NCI-H1436 treated with DMSO at 0.1 percent for 48 hours (cell line): ENCODE measurements at regions not wholly inside any gene's neighbourhood (a gene's known extent, or its start where the extent isn't known, plus 50 kb on each side); places are given as distances from the start of the nearest gene placed in this dataset.
"Not testable (repeated sequence)": the region's sequence is repeated elsewhere in the genome, so short reads cannot be mapped to it uniquely, and the experiment has no call there.

Source experiments
- DNase-seq: peaks from one replicate; lab custom pipeline; 2025; lab: John Stamatoyannopoulos, UW

DNA sequence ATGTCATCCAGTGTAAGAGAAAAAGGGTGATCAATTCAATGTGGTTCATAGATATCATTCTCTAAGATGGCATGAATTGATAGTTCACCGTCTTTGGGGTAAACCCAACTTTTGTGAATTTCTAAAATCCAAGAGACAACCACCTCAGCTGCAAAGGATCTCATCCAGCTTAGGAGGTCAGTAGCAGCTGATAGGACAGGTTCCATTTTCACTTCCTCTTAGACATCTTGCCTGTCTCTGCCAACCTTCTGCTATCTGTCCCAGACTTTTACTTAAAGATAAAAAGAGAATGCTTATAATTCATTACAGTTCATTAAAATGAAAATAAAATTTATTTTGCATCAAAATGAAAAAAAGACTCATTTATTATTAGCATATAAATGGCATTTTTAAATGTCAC, 468.2 kb downstream of the XYLT1 start:
- DNase-seq, result no peak

DNA sequence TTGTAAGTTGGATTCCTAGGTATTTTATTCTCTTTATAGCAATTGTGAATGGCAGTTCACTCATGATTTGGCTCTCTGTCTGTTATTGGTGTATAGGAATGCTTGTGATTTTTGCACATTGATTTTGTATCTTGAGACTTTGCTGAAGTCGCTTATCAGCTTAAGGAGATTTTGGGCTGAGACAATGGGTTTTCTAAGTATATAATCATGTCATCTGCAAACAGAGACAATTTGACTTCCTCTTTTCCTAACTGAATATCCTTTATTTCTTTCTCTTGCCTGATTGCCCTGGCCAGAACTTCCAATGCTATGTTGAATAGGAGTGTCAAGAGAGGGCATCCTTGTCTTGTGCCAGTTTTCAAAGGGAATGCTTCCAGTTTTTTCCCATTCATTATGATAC, 464.8 kb downstream of the XYLT1 start:
- DNase-seq, result not testable (repeated sequence)

DNA sequence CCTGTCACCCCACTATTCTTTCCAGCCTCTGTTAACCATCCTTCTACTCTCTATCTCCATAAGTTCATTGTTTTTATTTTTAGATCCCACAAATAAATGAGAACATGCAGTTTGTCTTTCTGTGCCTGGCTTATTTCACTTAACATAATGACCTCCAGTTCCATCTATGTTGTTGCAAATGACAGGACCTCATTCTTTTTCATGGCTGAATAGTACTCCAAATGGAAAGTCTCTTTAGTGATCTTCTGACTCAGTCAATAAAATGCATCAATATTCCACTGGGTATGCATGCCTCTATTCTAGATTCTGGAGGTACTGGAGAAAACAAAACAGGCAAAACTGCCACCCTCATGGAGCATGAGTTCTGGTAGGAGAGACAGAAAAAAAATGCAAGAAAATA, 459.0 kb downstream of the XYLT1 start:
- no peak for DNase-seq

DNA sequence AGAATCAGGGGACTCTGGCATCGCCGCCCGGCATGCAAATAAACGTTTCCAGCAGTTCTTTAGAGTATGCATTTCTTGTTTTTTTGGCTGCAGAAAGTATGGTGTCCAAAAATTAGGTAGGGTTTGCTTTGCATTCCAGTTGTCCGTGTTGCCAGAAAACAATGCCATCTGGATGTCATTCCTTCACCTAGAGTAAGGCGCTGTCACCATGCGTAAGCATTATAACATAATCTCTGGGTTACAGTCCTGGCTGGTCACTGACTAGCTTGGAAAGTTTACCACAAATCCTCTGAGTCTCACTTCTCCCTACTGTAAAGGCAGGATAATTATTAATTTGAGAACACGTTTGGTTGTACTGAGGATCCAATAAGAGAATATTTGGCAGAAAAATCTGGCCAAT, 457.7 kb downstream of the XYLT1 start:
- DNase-seq, result no peak

DNA sequence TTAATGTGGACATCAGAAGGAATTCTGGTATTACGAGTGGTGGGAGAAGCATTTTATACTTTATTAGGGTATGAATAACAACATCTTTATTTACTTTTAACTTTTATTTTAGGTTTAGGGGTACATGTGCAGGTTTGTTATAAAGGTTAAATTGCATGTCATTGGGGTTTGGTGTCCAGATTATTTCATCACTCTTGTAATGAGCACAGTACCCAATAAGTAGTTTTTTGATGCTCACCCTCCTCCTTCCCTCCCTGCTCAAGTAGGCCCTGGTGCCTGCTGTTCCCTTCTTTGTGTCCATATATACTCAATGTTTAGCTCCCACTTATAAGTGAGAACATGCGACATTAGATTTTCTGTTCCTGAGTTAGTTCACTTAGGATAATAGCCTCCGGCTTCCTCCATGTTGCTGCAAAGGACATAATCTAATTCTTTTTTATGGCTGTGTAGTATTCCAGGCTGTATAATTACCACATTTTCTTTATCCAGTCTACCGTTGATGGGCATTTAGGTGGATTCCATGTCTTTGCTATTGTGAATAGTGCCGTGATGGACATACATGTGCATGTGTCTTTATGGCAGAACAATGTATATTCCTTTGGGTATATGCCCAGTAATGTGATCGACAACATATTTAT, 456.2 kb downstream of the XYLT1 start:
- DNase-seq, result no peak

DNA sequence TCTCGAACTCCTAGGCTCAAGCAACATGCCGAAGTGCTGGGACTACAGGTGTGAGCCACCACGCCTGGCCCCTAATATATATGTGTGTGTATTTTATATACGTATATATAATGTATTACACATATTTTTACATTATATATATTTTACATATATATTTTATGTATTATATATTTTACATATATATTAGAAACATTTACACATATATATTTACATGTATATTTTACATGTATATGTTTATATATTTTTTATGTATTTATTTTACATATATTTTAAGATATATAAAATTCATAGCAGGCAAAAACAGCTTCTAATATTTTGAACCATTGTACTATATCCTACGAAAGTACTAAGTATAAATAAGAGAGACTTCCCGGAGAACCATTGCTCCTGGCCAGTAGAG, 455.1 kb downstream of the XYLT1 start:
- DNase-seq, result no peak

DNA sequence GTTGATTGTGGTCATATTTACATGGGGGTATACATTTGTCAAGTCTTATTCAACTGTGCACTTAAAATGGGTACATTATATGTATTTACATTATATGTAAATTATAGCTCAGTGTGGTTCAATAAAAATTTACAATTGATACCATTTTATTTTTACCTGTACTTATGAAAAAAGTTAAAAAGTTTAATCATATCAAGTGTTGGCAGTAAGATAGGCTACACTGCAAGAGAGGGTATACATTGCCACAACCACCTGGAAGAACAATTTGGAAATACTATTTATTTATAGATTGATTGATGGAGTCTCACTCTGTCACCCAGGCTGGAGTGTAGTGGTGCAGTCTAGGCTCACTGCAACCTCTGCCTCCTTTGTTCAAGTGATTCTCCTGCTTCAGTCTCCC, 453.3 kb downstream of the XYLT1 start:
- no peak for DNase-seq

DNA sequence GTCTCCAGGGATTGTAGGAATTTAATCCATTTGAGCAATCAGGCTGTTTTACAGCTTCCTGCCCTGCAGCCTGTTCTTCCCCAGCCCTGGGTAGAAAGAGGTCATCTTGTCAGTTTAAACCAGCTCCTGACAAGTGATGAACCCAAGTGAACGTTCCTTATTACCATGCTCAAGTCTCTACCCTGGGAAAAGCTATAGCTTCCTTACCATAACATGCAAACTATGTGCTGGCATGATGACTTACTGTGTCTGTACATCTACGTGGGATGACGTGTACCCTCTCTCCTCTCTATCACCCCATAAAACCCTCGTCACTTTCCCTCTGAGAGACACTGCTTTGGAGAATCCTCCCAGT, 452.2 kb downstream of the XYLT1 start:
- DNase-seq, result no peak

DNA sequence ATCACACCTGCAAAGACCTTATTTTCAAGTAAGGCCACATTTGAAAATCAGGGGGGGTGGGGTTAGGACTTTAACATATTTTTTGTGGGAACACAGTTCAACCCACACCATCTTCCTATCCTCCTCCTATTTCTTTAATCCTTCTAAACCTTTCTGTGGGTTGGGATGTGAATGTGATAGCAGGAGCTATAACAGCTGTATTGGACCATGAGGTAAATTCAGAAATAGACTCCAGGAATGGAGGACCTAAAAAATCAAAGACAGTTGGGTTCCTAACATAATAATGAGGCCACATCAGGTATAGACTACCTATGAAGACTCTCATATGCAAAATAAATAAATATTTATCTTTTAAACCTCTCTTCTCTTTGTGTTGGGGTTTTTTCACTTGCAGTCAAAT, 451.4 kb downstream of the XYLT1 start:
- DNase-seq, result no peak

DNA sequence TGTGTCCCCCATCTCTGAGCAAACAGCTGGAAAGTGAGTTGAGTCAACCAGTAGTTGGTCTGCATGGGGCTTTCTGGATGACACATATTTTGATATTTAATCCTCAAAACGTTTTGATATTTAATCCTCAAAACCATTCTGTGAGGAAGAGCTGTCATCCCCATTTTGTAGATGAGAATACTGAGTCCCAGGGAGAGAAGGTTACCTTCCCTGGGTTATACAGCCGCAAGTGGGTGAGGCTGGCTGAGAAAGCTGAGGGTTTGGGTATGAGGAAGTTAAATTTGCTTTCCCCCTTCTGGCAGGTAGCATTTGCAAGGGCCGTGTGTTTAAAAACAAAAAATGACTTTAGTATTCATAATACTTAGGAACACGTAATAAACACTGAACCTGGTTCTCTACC, 447.2 kb downstream of the XYLT1 start:
- DNase-seq, result no peak

DNA sequence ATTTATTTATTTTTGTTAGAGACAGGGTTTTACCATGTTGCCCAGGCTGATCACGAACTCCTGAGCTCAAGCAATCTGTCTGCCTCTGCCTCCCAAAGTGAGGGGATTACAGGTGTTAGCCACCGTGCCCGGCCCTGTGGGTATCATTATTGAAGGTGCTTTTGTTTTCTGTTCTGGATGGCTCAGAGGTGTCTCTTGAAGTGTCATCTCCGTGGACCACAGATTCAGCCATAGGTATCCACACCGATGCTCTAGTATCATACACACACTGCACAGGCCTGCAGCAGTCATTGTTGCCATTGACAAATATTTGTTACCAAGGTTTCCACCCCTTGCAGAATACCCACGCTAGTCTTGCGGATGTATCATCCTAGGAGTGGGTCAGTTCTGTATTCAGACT, 446.2 kb downstream of the XYLT1 start:
- no peak for DNase-seq

DNA sequence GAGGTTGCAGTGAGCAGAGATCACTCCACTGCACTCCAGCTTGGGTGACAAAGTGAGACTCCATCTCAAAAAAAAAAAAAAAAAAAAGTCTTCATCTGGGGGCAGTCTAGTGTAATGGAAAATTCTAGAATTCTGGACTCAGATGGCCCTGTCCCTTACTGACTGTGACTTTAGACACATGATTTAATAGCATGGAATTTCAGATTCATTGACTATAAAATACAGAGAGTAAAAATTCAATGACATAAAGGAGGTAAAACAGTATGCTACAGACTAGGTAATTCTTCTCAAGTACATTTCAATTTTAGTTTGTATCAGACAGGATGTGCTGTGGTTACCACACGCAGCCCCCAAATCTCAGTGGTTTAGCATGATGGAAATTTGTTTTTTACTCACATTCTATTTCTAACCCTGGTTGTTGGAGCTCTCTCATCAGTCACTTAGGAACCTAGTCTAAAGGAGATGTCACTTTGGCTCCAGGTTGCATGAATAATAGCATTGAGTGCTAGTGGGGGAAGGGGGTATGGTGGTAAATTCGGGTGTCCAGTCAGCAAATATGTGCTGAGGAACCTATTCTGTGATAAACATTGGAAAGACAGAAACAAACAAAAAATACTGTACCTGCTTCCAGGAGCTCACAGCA, 444.0 kb downstream of the XYLT1 start:
- DNase-seq, result no peak

DNA sequence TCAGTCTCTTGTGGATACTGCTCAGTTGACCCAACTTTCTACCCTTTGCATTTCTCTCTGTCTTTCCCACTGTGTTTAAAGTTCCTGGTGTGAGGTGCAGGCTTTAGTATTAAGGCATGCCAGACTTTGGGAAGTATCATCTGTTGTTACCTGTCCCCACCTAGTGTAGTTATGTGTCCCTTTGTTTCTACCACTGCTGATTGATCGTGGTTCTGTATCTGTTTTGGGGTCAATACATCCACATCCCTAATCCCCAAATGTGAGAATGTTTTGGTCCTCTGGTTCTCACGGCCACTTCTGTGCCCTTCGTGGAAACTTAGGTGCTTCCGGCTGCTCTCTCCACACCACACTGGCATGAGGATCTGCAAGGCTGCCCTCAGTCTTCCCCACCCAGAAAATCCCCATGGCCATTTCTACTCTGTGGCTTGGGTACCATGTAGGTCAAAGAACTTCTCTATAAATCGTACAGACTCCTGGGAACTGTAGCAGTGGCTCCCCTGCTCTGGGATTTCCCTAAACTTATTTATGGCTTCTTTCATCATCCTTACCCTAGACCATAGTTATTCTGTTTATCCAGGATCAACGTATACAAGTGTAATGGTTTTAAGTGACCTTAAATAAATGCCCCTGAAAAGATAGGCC, 443.2 kb downstream of the XYLT1 start:
- DNase-seq, result no peak

DNA sequence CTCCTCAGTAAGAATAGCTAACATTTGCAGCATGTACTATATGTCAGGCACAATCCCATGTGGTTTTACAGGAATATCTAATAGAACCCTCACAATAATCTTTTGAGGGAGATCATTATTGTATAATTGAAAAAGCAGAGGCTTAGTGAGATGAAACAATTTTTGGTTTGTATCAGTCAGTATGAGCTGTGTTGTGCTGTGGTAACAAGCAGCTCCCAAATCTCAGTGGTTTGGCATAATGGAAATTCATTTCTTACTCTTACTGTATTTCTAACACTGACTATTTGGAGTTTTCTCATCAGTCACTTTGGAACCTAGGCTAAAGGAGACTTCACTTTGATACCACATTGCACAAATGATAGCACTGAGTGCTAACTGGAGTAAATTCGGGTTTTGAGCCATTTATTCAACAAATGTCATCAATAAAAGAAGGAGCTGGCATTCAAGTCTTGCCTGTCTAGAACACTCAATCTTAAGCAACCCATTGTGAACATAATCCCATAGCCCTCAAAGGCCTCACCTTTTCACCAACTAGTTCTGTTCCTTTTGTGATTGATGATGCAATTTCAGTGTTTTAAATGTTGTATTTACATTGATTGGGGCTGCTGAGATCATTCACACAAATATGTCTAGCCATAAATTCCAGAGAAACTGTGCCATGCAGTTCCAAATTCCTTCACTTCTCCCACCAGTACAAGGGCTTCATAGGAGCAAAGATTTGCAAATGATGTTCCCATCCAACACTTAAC, 441.0 kb downstream of the XYLT1 start:
- DNase-seq, result no peak

DNA sequence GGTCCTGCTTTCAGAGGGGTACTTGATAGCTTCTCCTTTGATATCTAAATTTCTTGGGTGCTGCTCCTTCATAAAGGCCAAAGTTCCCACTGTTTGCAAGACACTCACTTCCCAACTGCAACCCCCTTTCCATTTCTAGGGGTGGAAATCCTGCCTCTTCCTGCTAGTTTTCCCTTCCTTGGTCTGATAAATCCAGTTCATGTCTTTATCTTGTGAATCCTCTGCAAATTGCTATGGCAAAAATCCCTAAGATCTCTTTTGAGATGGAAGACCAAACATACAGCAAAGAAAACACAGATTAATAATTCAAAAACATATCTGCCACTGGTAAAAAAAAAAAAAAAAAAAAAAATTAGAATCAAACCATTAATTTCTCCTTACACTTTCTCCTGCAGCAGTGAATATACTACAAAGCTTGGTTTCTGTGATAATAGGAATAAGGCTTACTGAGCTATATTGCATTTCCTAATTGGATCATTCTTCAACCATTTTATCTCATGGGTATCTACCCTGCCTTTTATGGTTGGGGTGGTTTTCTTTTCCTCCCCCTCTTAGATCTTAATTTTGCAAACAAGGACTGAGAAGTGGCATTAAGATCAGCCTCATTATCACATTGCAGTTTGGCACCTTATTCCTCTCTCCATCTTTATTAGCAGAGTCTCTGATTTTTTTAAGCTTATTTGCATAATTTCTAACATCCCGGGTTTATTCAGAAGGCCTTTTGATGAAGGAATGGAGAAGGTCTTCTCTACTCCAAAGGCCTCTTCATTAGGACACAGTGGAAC, 439.1 kb downstream of the XYLT1 start:
- no peak for DNase-seq

DNA sequence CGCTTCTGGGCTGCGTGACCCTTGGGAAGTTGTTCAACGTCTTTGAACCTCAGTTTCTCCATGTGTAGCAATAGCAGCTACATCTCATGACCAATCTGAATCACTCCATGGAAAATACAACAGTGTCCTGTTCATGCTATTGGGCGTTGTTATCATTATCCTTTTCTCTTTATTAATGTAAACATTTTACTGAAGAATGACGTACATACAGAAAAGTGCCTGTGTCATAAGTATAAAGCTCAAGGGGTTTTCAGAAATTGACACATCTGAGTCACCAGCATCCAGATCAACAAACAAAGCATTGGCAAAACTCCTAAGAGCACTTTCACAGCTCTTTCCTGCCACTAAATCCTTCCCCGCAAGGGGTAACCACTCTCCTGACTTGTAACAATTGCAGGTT, 438.4 kb downstream of the XYLT1 start:
- no peak for DNase-seq

DNA sequence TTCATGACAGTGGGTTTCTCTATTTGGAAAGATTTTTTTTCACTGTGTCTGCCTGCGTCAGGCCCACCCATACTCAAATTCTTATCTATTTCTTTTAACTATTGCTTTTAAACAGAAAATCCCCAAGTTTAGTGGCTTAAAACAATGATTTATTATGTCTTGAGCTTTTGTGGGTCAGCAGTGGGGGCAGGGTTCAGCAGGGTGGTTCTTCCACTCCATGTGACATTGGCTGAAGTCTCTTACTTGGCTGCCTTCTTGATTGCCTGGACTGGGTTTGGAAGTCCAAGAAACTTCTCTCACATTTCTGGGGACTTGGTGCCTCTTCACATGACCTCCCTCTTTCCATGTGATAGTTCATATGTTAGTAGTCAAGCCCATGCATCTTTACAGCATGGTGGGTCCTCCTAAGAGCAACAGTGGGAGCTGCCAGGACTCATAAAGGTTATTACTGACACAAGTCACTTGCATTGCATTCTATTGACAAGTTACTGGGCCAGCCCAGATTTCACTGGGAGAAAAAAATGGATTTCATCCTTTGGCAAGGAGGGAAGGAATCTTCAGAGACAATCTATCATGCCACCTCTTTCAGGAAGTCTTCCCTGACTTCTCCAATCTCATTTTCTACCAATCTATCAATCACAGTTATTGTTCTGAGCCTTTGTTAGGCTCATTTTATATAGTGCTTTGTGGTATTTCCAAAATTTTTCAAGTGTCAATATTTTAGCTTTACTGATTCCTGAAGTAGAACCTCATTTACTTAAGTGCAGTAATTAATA, 436.1 kb downstream of the XYLT1 start:
- no peak for DNase-seq

DNA sequence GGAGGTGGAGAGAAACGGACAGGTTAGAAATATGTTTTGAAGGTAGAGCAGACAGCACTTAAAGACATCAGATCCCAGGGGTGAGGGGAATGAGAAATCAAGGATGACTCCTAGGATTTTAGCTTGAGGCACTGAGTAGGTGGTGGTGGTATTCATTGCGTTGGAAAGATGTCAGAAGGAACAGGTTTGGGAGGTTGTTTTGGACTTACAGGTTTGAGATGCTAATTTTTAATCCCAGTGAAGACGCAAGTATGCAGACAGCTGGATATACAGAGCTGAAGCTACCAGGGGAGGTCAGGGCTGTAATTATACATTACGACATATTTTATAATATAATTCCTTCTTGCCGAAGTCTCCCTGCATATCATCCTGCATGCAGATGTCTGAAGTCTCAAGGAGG, 433.3 kb downstream of the XYLT1 start:
- no peak for DNase-seq

DNA sequence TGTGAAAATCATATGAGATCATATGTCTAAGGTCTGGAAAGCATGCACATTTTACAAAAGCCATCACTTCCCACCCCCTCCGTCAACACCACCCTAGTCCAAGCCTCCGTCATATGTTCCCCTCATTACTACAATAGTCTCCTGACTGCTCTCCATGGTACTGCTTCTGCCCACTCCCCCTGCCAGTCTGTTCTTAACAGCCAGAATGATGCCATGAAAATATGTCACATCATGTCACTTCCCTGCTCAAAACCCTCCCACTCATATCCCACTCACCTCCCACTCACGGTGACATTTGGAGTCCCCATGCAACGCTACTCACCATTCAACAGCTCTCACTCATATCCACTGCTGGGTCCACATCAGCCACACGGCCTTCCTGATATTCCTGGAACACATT, 432.3 kb downstream of the XYLT1 start:
- DNase-seq, result no peak

DNA sequence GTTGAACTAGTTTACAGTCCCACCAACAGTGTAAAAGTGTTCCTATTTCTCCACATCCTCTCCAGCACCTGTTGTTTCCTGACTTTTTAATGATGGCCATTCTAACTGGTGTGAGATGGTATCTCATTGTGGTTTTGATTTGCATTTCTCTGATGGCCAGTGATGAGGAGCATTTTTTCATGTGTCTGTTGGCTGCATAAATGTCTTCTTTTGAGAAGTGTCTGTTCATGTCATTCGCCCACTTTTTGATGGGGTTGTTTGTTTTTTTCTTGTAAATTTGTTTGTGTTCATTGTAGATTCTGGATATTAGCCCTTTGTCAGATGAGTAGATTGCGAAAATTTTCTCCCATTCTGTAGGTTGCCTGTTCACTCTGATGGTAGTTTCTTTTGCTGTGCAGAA, 421.7 kb downstream of the XYLT1 start:
- not testable (repeated sequence) for DNase-seq

DNA sequence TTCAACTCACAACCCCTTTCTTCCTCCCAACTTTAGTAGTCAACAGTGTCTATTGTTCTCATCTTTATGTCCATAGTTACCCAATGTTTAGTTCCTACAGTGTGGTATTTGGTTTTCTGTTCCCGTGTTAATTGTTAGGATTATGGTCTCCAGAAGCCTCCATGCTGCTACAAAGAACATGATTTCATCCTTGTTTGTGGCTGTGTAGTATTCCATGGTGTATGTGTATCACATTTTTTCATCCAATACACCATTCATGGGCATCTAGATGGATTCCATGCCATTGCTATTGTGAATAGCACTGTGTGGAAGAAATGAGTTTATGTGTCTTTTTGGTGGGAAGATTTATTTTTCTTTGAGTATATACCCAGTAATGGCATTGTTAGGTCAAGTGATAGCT, 420.3 kb downstream of the XYLT1 start:
- DNase-seq, result no peak
